ENCODE measurements at regions not wholly inside any gene's neighbourhood (a gene's known extent, or its start where the extent isn't known, plus 50 kb on each side); places are given as distances from the start of the nearest gene placed in this dataset.

DNA sequence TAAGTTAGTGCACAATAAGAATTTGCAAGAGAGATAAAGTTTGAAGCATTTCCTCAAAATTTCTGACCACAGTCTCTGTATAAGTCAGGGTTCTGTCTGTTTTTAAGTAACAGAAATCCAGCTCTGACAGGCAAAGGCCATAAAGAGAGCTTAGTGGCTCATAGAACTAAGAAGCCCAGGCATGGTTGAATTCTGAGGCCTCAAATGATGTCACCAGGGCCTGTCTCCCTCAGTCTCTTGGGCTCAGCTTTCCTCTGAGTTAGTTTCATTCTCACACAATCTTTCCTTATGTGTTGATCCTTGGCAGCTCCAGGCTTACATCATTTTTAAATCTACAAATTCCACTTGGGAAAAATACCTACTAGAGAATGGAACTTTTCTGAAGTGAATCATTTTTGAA lies 173.4 kb upstream of the ATP2B1 start:
- intact Hi-C loops (cut with micrococcal nuclease), result no loop called here
- no peaks in the 10 kb centered on the region for H3K9me3 ChIP-seq (replicated peaks; ENCODE audit: control insufficient read depth, insufficient read depth, low read length)
- H3K27ac ChIP-seq (ENCODE audit: insufficient read depth, low read depth, low read length), result no peak overlapping the region
- H3K9ac ChIP-seq (replicated peaks; ENCODE audit: extremely low read depth, insufficient read depth, low read length), result no peak overlapping the region
- ChIA-PET POLR2A (no interaction called here), CTCF (interaction anchor here (1.6 kb wide), 1 partner anchor 16 kb away, joined by 3 read pairs; no protein-coding TSS in a partner anchor)
- DNase-seq (ENCODE audit: low read depth, low spot score), result no peak
- no peak overlapping the region for H3K4me3 ChIP-seq (replicated peaks in 1 of 3; ENCODE audit: insufficient read depth in 1 of 3, low read depth in 1 of 3, low read length in 3 of 3)
- dilution Hi-C loops (cut with MboI; ENCODE audit: extremely low pct_ligation_motif_present, low sequenced_read_pairs), result no loop called here
- H2AFZ ChIP-seq (ENCODE audit: low read depth, low read length), result no peak overlapping the region
- no peak for TF ChIP-seq MYC (IDR thresholded peaks at IDR 0.05; ENCODE audit: low read depth, low read length)
- TF ChIP-seq FOS (IDR thresholded peaks at IDR 0.05; ENCODE audit: borderline replicate concordance, insufficient read depth, low read length), result no peak
- TF ChIP-seq GATA2 (IDR thresholded peaks at IDR 0.05; ENCODE audit: insufficient read depth, insufficient read length, low read depth, low read length), result no peak
- TF ChIP-seq, protein P1, sequence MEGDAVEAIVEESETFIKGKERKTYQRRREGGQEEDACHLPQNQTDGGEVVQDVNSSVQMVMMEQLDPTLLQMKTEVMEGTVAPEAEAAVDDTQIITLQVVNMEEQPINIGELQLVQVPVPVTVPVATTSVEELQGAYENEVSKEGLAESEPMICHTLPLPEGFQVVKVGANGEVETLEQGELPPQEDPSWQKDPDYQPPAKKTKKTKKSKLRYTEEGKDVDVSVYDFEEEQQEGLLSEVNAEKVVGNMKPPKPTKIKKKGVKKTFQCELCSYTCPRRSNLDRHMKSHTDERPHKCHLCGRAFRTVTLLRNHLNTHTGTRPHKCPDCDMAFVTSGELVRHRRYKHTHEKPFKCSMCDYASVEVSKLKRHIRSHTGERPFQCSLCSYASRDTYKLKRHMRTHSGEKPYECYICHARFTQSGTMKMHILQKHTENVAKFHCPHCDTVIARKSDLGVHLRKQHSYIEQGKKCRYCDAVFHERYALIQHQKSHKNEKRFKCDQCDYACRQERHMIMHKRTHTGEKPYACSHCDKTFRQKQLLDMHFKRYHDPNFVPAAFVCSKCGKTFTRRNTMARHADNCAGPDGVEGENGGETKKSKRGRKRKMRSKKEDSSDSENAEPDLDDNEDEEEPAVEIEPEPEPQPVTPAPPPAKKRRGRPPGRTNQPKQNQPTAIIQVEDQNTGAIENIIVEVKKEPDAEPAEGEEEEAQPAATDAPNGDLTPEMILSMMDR (IDR thresholded peaks at IDR 0.05; ENCODE audit: extremely low read depth in 1 of 2, insufficient read depth in 1 of 2, low read depth in 1 of 2, low read length in 2 of 2), result no peak
- TF ChIP-seq EZH2 (IDR thresholded peaks at IDR 0.05; ENCODE audit: borderline replicate concordance, low read depth, low read length, severe bottlenecking), result no peak
- TF ChIP-seq POLR2AphosphoS5 (IDR thresholded peaks at IDR 0.05; ENCODE audit: insufficient read depth, low read depth, low read length), result no peak
- no peak for TF ChIP-seq JUN (IDR thresholded peaks at IDR 0.05; ENCODE audit: borderline replicate concordance, insufficient read depth, insufficient read length, low read depth)
- TF ChIP-seq, protein P2, sequence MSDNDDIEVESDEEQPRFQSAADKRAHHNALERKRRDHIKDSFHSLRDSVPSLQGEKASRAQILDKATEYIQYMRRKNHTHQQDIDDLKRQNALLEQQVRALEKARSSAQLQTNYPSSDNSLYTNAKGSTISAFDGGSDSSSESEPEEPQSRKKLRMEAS (IDR thresholded peaks at IDR 0.05; ENCODE audit: insufficient read depth, insufficient read length), result no peak
- TF ChIP-seq POLR2A (IDR thresholded peaks at IDR 0.05; ENCODE audit: low read depth, low read length), result no peak
- no peaks in the 10 kb centered on the region for H3K27me3 ChIP-seq (ENCODE audit: control insufficient read depth in 2 of 2, insufficient read depth in 2 of 2, low read length in 2 of 2)
- H3K4me2 ChIP-seq (ENCODE audit: insufficient read depth, low read length), result no peak overlapping the region
- H3K79me2 ChIP-seq (ENCODE audit: control insufficient read depth, insufficient read depth, low read length), result no peaks in the 10 kb centered on the region
- H3K4me1 ChIP-seq (ENCODE audit: control insufficient read depth, extremely low read depth, insufficient read depth, low read length), result no peaks in the 10 kb centered on the region
- FAIRE-seq, result no peak
- H4K20me1 ChIP-seq (replicated peaks; ENCODE audit: control insufficient read depth, extremely low read depth, insufficient read depth, low read length), result no peaks in the 10 kb centered on the region
- no TSS peak for BruUV-seq (replicated peaks)
- no peaks in the 10 kb centered on the region for H3K9me1 ChIP-seq (replicated peaks; ENCODE audit: control insufficient read depth, extremely low read depth, insufficient read depth, low read length)
- H3K36me3 ChIP-seq (ENCODE audit: control insufficient read depth in 2 of 2, extremely low read depth in 1 of 2, insufficient read depth in 2 of 2, low read length in 2 of 2), result no peaks in the 10 kb centered on the region
